ENCODE measurements at regions not wholly inside any gene's neighbourhood (a gene's known extent, or its start where the extent isn't known, plus 50 kb on each side); places are given as distances from the start of the nearest gene placed in this dataset.

- Histone ChIP-seq H3K36me3 (no peaks in the 10 kb centered on the region), H3K4me3 (no peak overlapping the region), H3K27ac (no peak overlapping the region), H3K27me3 (no peaks in the 10 kb centered on the region), H3K4me1 (no peaks in the 10 kb centered on the region), H3K9me3 (no peaks in the 10 kb centered on the region)
- intact Hi-C loops (cut with DNase I): no loop called here
- TF ChIP-seq, protein P1, sequence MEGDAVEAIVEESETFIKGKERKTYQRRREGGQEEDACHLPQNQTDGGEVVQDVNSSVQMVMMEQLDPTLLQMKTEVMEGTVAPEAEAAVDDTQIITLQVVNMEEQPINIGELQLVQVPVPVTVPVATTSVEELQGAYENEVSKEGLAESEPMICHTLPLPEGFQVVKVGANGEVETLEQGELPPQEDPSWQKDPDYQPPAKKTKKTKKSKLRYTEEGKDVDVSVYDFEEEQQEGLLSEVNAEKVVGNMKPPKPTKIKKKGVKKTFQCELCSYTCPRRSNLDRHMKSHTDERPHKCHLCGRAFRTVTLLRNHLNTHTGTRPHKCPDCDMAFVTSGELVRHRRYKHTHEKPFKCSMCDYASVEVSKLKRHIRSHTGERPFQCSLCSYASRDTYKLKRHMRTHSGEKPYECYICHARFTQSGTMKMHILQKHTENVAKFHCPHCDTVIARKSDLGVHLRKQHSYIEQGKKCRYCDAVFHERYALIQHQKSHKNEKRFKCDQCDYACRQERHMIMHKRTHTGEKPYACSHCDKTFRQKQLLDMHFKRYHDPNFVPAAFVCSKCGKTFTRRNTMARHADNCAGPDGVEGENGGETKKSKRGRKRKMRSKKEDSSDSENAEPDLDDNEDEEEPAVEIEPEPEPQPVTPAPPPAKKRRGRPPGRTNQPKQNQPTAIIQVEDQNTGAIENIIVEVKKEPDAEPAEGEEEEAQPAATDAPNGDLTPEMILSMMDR (IDR thresholded peaks at IDR 0.05): no peak
- no peak for TF ChIP-seq POLR2A (IDR thresholded peaks at IDR 0.05)
- WGBS (ENCODE audit: insufficient coverage, low coverage, low lambda C conversion rate, missing lambda C conversion rate): 48% methylated on average over 4 of the region's 6 CpGs
- no peak for ATAC-seq
- DNase-seq: peak in 2 of 3 donors; percentile 4 to 7
Measured at GRCh38 chr4:8776366-8776765, 95.3 kb downstream of the HMX1 start.

DNA sequence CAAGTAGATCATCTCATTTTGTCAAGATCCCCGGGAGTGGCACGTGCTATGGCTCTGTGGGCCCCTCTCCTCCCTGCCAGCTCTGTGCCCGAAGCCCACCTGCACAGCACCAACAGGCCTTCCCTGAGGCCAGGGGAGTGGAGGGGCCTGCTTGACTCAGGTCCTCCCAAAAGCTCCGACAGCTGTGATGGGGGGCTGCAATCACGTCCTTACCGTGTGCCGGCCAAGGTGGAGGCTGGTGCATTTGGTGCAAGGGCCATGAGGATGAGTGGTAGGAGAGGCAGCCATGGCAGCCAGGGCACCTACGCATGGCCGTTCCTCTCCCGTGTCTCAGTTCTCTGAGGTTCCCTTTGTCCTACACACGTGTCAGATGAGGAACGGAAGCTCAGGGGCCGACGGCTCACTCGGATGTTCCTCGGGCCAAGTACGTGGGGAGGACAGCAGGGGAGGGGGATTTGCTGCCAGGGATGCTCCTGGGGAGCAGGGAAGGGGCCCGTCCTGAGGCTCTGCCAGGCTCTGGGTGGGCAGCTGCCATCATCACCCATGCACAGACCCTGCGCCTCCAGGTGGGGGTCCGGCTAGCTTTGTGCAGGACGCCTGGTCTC, 95.8 kb downstream of the HMX1 start:
- H3K4me1 ChIP-seq: no peaks in the 10 kb centered on the region
- DNase-seq (peak in 2 of 3 donors; percentile 14 to 40), ATAC-seq (no peak)
- H3K4me3 ChIP-seq: no peak overlapping the region
- H3K36me3 ChIP-seq: no peaks in the 10 kb centered on the region
- intact Hi-C loops (cut with DNase I): no loop called here
- no peaks in the 10 kb centered on the region for H3K27me3 ChIP-seq
- TF ChIP-seq POLR2A (IDR thresholded peaks at IDR 0.05): no peak
- TF ChIP-seq, protein P1 (IDR thresholded peaks at IDR 0.05): no peak
- H3K9me3 ChIP-seq: no peaks in the 10 kb centered on the region
- H3K27ac ChIP-seq: no peak overlapping the region
- WGBS (ENCODE audit: insufficient coverage, low coverage, low lambda C conversion rate, missing lambda C conversion rate): 54% methylated on average over 7 of the region's 21 CpGs

DNA sequence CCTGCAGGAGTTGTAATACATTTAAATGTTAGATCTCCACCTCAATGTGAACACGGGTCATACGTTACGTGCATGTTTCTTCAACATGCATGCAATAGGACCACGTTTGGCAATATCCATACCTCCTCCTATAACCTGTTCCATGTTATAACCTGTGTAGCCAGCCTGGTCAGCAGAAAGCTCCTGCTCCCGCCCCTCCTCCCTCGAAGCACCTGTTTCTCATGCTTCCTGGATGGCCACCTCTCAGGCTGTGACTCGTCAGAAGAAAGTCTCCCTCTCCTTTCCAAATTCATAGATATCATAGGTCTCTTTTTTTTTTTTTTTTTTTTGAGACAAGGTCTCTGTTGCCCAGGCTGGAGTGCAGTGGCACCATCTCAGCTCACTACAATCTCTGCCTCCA, 96.5 kb downstream of the HMX1 start:
- intact Hi-C loops (cut with DNase I): no loop called here
- Histone ChIP-seq H3K36me3 (no peaks in the 10 kb centered on the region), H3K4me3 (no peak overlapping the region), H3K4me1 (no peaks in the 10 kb centered on the region), H3K27ac (no peak overlapping the region), H3K9me3 (no peaks in the 10 kb centered on the region), H3K27me3 (no peaks in the 10 kb centered on the region)
- ATAC-seq (no peak), DNase-seq (peak in 1 of 3 donors; percentile 5)
- TF ChIP-seq POLR2A (IDR thresholded peaks at IDR 0.05): no peak
- TF ChIP-seq, protein P1 (IDR thresholded peaks at IDR 0.05): no peak
- WGBS (ENCODE audit: insufficient coverage, low coverage, low lambda C conversion rate, missing lambda C conversion rate): 60% methylated on average over 7 of the region's 7 CpGs

GRCh38 chr4:8774071-8774470, 97.6 kb downstream of the HMX1 start:
- DNase-seq (peak in 2 of 3 donors; percentile 8 to 15), ATAC-seq (no peak)
- 46% methylated on average over 9 of the region's 10 CpGs for WGBS (ENCODE audit: insufficient coverage, low coverage, low lambda C conversion rate, missing lambda C conversion rate)
- intact Hi-C loops (cut with DNase I): no loop called here
- no peaks in the 10 kb centered on the region for H3K36me3 ChIP-seq
- TF ChIP-seq, protein P1 (IDR thresholded peaks at IDR 0.05): no peak
- no peak for TF ChIP-seq POLR2A (IDR thresholded peaks at IDR 0.05)
- no peaks in the 10 kb centered on the region for H3K27me3 ChIP-seq
- no peak overlapping the region for H3K27ac ChIP-seq
- H3K4me3 ChIP-seq: no peak overlapping the region
- H3K9me3 ChIP-seq: no peaks in the 10 kb centered on the region
- H3K4me1 ChIP-seq: no peaks in the 10 kb centered on the region

All from right lobe of liver (tissue), 6 donors.